ENCODE measurements at regions not wholly inside any gene's neighbourhood (a gene's known extent, or its start where the extent isn't known, plus 50 kb on each side); places are given as distances from the start of the nearest gene placed in this dataset.

DNA sequence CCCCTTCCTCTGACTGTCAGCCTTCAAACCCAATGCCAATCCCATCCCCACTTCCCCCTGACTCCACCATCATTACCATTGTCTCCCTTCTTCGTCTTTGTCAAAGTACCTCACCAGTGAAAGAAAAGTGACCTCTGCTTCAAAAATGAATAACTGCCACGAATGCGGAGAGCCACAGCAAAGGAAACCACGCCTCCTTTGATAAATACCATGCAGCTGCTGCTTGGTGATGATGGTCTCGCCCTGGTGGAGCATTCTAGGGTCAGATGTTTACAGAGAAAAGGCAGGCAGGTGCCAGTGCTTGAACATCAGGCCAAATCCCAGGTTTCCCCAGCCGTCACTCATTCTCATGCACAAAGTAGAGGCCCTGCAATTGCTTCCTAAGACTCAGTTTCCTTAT lies 162.2 kb downstream of the BCL11A start:
- CTCF ChIA-PET = no interaction called here
- Mint-ChIP-seq H3K4me1 (ENCODE audit: low read depth) (no peaks in the 10 kb centered on the region), H3K36me3 (ENCODE audit: low read depth) (no peaks in the 10 kb centered on the region), H3K27ac (no peak overlapping the region), H3K27me3 (no peaks in the 10 kb centered on the region), H3K4me3 (no peak overlapping the region), H3K9me3 (no peaks in the 10 kb centered on the region)
- peaks cover 0 to 5% of the 10 kb centered on the region in 2 experiments for H3K9me3 ChIP-seq (ENCODE audit: control insufficient read depth in 1 of 2, insufficient read depth in 1 of 2, low read length in 2 of 2)
- TF ChIP-seq, protein P1, sequence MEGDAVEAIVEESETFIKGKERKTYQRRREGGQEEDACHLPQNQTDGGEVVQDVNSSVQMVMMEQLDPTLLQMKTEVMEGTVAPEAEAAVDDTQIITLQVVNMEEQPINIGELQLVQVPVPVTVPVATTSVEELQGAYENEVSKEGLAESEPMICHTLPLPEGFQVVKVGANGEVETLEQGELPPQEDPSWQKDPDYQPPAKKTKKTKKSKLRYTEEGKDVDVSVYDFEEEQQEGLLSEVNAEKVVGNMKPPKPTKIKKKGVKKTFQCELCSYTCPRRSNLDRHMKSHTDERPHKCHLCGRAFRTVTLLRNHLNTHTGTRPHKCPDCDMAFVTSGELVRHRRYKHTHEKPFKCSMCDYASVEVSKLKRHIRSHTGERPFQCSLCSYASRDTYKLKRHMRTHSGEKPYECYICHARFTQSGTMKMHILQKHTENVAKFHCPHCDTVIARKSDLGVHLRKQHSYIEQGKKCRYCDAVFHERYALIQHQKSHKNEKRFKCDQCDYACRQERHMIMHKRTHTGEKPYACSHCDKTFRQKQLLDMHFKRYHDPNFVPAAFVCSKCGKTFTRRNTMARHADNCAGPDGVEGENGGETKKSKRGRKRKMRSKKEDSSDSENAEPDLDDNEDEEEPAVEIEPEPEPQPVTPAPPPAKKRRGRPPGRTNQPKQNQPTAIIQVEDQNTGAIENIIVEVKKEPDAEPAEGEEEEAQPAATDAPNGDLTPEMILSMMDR (IDR thresholded peaks at IDR 0.05) = no peak
- no peaks in the 10 kb centered on the region for H3K4me1 ChIP-seq (ENCODE audit: insufficient read depth, low read length)
- no peaks in the 10 kb centered on the region for H3K36me3 ChIP-seq (ENCODE audit: insufficient read depth, low read length)
- no peak for ATAC-seq (ENCODE audit: poor library complexity)
- DNase-seq = no peak
- no peak overlapping the region for H3K4me3 ChIP-seq (ENCODE audit: low read length)
- intact Hi-C loops (cut with DNase I, micrococcal nuclease) = no loop called here
- no peaks in the 10 kb centered on the region for H3K27me3 ChIP-seq (ENCODE audit: control insufficient read depth in 1 of 2, insufficient read depth in 2 of 2, low read length in 2 of 2)
- POLR2A ChIA-PET = no interaction called here
- H3K27ac ChIP-seq (ENCODE audit: low read depth in 1 of 2, low read length in 2 of 2) = no peak overlapping the region

DNA sequence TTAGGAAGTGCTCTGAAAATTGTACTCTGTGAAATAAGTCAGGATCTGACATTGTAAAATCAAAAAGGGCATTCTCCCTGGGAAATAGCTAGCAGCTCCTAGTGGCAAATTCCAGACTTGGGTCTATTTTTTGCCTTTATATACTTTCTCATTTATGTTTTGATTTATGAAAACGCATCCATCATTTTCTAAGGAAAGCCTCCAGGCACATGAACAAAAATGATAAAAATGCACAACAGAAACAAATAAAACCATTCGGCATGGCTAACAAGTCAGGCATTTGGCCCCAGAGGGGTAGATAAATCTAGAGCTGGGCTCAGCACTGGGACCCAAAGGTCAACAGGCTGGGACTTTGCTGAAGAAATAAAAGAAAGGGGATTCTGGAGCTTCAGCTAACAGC lies 167.0 kb downstream of the BCL11A start:
- no peaks in the 10 kb centered on the region for H3K4me1 ChIP-seq (ENCODE audit: insufficient read depth, low read length)
- H3K27ac Mint-ChIP-seq = no peak overlapping the region
- H3K9me3 ChIP-seq (ENCODE audit: control insufficient read depth in 1 of 2, insufficient read depth in 1 of 2, low read length in 2 of 2) = peaks cover 0 to 5% of the 10 kb centered on the region in 2 experiments
- CTCF ChIA-PET = no interaction called here
- ATAC-seq (ENCODE audit: poor library complexity) (no peak), DNase-seq (no peak)
- TF ChIP-seq, protein P1 (IDR thresholded peaks at IDR 0.05) = no peak
- no peaks in the 10 kb centered on the region for H3K27me3 ChIP-seq (ENCODE audit: control insufficient read depth in 1 of 2, insufficient read depth in 2 of 2, low read length in 2 of 2)
- H3K27me3 Mint-ChIP-seq = no peaks in the 10 kb centered on the region
- H3K4me1 Mint-ChIP-seq (ENCODE audit: low read depth) = no peaks in the 10 kb centered on the region
- H3K4me3 Mint-ChIP-seq = no peak overlapping the region
- H3K36me3 ChIP-seq (ENCODE audit: insufficient read depth, low read length) = no peaks in the 10 kb centered on the region
- H3K9me3 Mint-ChIP-seq = no peaks in the 10 kb centered on the region
- no peaks in the 10 kb centered on the region for H3K36me3 Mint-ChIP-seq (ENCODE audit: low read depth)
- intact Hi-C loops (cut with DNase I, micrococcal nuclease) = no loop called here
- no peak overlapping the region for H3K27ac ChIP-seq (ENCODE audit: low read depth in 1 of 2, low read length in 2 of 2)
- H3K4me3 ChIP-seq (ENCODE audit: low read length) = no peak overlapping the region
- POLR2A ChIA-PET = no interaction called here

DNA sequence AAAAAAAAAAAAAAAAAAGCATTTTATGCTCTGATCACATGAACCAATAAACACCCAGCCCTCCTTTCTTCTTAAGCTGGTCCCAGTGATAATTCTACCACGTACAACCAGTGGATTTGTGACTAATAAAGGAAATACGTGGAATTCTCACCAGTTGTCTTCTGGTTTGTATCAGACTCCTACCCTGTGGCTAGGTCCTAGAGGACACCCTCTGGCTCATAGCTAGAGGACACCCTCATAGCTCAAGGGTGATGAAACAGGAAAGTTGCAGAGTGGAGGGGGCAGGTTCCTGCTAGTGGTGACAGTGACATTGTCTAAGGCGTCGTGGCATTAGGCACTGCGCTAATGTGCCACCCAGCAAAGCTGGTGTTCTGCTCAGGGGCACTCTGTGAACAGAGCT lies 167.8 kb downstream of the BCL11A start:
- no peaks in the 10 kb centered on the region for H3K9me3 Mint-ChIP-seq
- Histone ChIP-seq H3K27ac (ENCODE audit: low read depth in 1 of 2, low read length in 2 of 2) (no peak overlapping the region), H3K4me3 (ENCODE audit: low read length) (no peak overlapping the region), H3K36me3 (ENCODE audit: insufficient read depth, low read length) (no peaks in the 10 kb centered on the region), H3K4me1 (ENCODE audit: insufficient read depth, low read length) (no peaks in the 10 kb centered on the region), H3K27me3 (ENCODE audit: control insufficient read depth in 1 of 2, insufficient read depth in 2 of 2, low read length in 2 of 2) (no peaks in the 10 kb centered on the region), H3K9me3 (ENCODE audit: control insufficient read depth in 1 of 2, insufficient read depth in 1 of 2, low read length in 2 of 2) (peaks cover 0 to 5% of the 10 kb centered on the region in 2 experiments)
- intact Hi-C loops (cut with DNase I, micrococcal nuclease) = no loop called here
- H3K27me3 Mint-ChIP-seq = no peaks in the 10 kb centered on the region
- H3K4me3 Mint-ChIP-seq = no peak overlapping the region
- no peaks in the 10 kb centered on the region for H3K36me3 Mint-ChIP-seq (ENCODE audit: low read depth)
- ATAC-seq (ENCODE audit: poor library complexity) (no peak), DNase-seq (peak in 2 of 14 experiments; percentile 15 to 48)
- TF ChIP-seq, protein P1 (IDR thresholded peaks at IDR 0.05) = no peak
- CTCF ChIA-PET = no interaction called here
- no peak overlapping the region for H3K27ac Mint-ChIP-seq
- no peaks in the 10 kb centered on the region for H3K4me1 Mint-ChIP-seq (ENCODE audit: low read depth)
- POLR2A ChIA-PET = no interaction called here

All from CD4-positive, alpha-beta T cell (primary cell).